CD4-positive, CD25-positive, alpha-beta regulatory T cell (primary cell): ENCODE measurements at regions not wholly inside any gene's neighbourhood (a gene's known extent, or its start where the extent isn't known, plus 50 kb on each side); places are given as distances from the start of the nearest gene placed in this dataset.
"Not testable (repeated sequence)": the region's sequence is repeated elsewhere in the genome, so short reads cannot be mapped to it uniquely, and the experiment has no call there.

ENCODE experiments used
- ATAC-seq, 2 donors: fragments of 150-1000 bp; cut with Tn5 transposase; one replicate each; pipeline ENCODE4 v1.10.0; 2021; ENCODE audit warnings: low read depth in 2 of 2, moderate number of reproducible peaks in 2 of 2, moderate library complexity in 1 of 2
- DNase-seq, 3 donors: peaks; one replicate each; pipeline versions ENCODE4 v3.0.0 to v3.0.0-alpha.2; 2012 to 2022; ENCODE audit warnings: mixed read lengths in 1 of 3
- H3K27ac ChIP-seq: one replicate; pipeline ENCODE4 v1.7.0; 2013; ENCODE audit warnings: mild to moderate bottlenecking, low read length; ENCODE audit not compliant: insufficient read depth, poor library complexity, severe bottlenecking
- H3K27me3 ChIP-seq: one replicate; pipeline ENCODE4 v1.7.0; 2013; ENCODE audit warnings: low read length; ENCODE audit not compliant: control insufficient read depth, insufficient read depth
- H3K36me3 ChIP-seq: one replicate; pipeline ENCODE4 v1.7.0; 2013; ENCODE audit warnings: mild to moderate bottlenecking, low read length, moderate library complexity; ENCODE audit not compliant: control insufficient read depth, insufficient read depth
- H3K4me1 ChIP-seq: 2 replicates; pipeline ENCODE4 v1.7.0; 2013; ENCODE audit warnings: mild to moderate bottlenecking, low read length; ENCODE audit not compliant: insufficient read depth, control insufficient read depth, poor library complexity, severe bottlenecking
- H3K4me3 ChIP-seq: one replicate; pipeline ENCODE4 v1.7.0; 2013; ENCODE audit warnings: low read depth, mild to moderate bottlenecking, low read length, moderate library complexity
- H3K9me3 ChIP-seq, 2 experiments: 1 replicate in 1 of 2; 2 replicates in 1 of 2; pipeline ENCODE4 v1.7.0; 2013; ENCODE audit warnings: low read length in 2 of 2, mild to moderate bottlenecking in 1 of 2, moderate library complexity in 1 of 2; ENCODE audit not compliant: control insufficient read depth in 2 of 2
- H3K27ac Mint-ChIP-seq, 3 donors: one replicate each; pipeline ENCODE4 v1.8.0; 2020 to 2022; ENCODE audit warnings: mild to moderate bottlenecking in 3 of 3, mixed read lengths in 3 of 3, moderate library complexity in 2 of 3
- H3K27me3 Mint-ChIP-seq: one replicate; pipeline ENCODE4 v1.8.0; 2022; ENCODE audit warnings: mild to moderate bottlenecking, mixed read lengths
- H3K36me3 Mint-ChIP-seq: one replicate; pipeline ENCODE4 v1.8.0; 2020; ENCODE audit warnings: mixed read lengths
- H3K4me1 Mint-ChIP-seq, 4 donors: one replicate each; pipeline ENCODE4 v1.8.0; 2020 to 2022; ENCODE audit warnings: mixed read lengths in 4 of 4, mild to moderate bottlenecking in 1 of 4
- H3K4me3 Mint-ChIP-seq, 4 donors: one replicate each; pipeline ENCODE4 v1.8.0; 2020 to 2022; ENCODE audit warnings: mild to moderate bottlenecking in 4 of 4, mixed read lengths in 4 of 4, moderate library complexity in 3 of 4
- H3K9me3 Mint-ChIP-seq, 7 donors: one replicate each; pipeline ENCODE4 v1.8.0; 2020 to 2022; ENCODE audit warnings: mixed read lengths in 7 of 7, mild to moderate bottlenecking in 3 of 7, moderate library complexity in 2 of 7

- H3K4me3 ChIP-seq, DNase-seq, H3K27ac ChIP-seq, H3K27me3 ChIP-seq, H3K27ac Mint-ChIP-seq, H3K9me3 Mint-ChIP-seq, H3K27me3 Mint-ChIP-seq, H3K36me3 ChIP-seq, H3K4me3 Mint-ChIP-seq, H3K4me1 ChIP-seq, H3K4me1 Mint-ChIP-seq, H3K36me3 Mint-ChIP-seq, ATAC-seq, H3K9me3 ChIP-seq: not testable (repeated sequence)
Observed at GRCh38 chr9:115898478-115898877, 255.1 kb upstream of the PAPPA start.

DNA sequence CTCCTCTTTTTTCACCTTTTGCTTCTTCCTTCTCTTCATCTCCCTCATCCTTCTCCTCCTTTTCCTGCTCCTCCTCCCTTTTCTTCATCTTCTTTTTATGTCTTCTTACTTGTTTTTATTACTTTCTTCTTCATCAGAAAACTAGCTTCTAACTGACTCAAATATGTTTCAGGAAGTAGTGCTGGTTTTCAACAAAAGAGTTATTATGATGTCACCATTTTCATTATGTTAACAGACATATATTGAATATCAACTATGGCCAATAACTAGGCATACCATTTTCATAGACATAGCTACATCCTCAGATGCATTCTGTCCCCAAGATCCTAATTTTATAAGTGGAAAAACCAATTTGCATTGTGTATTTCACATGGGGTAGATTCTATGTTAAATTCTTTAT, 252.9 kb upstream of the PAPPA start:
- Histone ChIP-seq H3K27ac (no peak overlapping the region), H3K4me3 (no peak overlapping the region), H3K4me1 (no peaks in the 10 kb centered on the region), H3K36me3 (no peaks in the 10 kb centered on the region), H3K9me3 (no peaks in the 10 kb centered on the region), H3K27me3 (no peaks in the 10 kb centered on the region)
- DNase-seq (no peak), ATAC-seq (no peak)
- peaks cover 0 to 6% (median 0%) of the 10 kb centered on the region in 7 donors for H3K9me3 Mint-ChIP-seq
- H3K36me3 Mint-ChIP-seq = no peaks in the 10 kb centered on the region
- no peaks in the 10 kb centered on the region for H3K27me3 Mint-ChIP-seq
- no peak overlapping the region for H3K4me3 Mint-ChIP-seq
- H3K4me1 Mint-ChIP-seq = no peaks in the 10 kb centered on the region
- no peak overlapping the region for H3K27ac Mint-ChIP-seq

DNA sequence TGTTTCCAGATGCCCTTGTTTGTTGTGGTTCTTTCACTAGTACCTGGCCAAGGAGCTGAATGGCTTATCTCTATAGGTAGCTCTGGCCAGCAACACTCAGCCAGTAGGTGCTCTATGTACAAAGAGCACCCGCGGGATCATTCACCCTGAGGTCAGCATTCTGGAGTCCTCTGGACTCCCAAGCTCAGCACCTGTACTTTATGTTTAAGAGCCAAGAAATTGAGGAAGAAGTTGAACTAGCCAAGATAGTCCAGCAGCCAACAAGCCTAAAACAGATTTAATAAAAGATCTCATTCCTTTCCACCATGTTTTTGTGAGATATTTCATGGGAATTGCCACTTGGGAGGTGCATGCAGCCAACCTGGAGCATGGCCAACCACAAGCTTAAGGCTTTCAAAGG, 242.6 kb upstream of the PAPPA start:
- Histone ChIP-seq H3K4me1 (no peaks in the 10 kb centered on the region), H3K36me3 (no peaks in the 10 kb centered on the region), H3K27me3 (no peaks in the 10 kb centered on the region), H3K4me3 (no peak overlapping the region), H3K9me3 (no peaks in the 10 kb centered on the region), H3K27ac (no peak overlapping the region)
- Mint-ChIP-seq H3K4me3 (no peak overlapping the region), H3K4me1 (no peaks in the 10 kb centered on the region), H3K27me3 (no peaks in the 10 kb centered on the region), H3K27ac (no peak overlapping the region), H3K9me3 (peaks cover 0 to 4% (median 1%) of the 10 kb centered on the region in 7 donors), H3K36me3 (no peaks in the 10 kb centered on the region)
- ATAC-seq (no peak), DNase-seq (no peak)

GRCh38 chr9:115912086-115912485, 241.5 kb upstream of the PAPPA start:
- H3K9me3 Mint-ChIP-seq = peaks cover 0 to 6% (median 1%) of the 10 kb centered on the region in 7 donors
- Histone ChIP-seq H3K27me3 (no peaks in the 10 kb centered on the region), H3K4me1 (no peaks in the 10 kb centered on the region), H3K27ac (no peak overlapping the region), H3K4me3 (no peak overlapping the region), H3K36me3 (no peaks in the 10 kb centered on the region), H3K9me3 (no peaks in the 10 kb centered on the region)
- no peaks in the 10 kb centered on the region for H3K36me3 Mint-ChIP-seq
- DNase-seq (no peak), ATAC-seq (no peak)
- no peak overlapping the region for H3K27ac Mint-ChIP-seq
- H3K27me3 Mint-ChIP-seq = no peaks in the 10 kb centered on the region
- H3K4me3 Mint-ChIP-seq = no peak overlapping the region
- H3K4me1 Mint-ChIP-seq = no peaks in the 10 kb centered on the region

DNA sequence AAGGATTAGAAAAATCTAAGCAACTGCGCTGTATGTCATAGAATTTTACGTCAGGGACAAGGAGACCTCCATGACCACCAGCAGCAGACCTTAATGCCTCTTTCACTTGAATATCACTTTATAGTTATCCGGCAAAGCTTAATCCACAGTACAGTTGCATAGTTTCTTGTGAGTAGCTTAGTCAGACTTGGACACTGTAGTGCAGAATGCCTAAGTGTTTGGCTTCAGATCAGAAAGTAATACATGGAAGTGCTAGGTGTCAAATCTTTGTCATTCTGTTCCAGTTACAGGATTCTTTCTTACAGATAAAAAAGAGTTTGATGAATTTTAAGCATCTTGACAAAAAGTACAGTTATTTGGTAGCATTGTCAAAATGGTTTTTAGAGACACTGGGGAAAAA, 239.9 kb upstream of the PAPPA start:
- ATAC-seq (no peak), DNase-seq (no peak)
- H3K27ac ChIP-seq = no peak overlapping the region
- H3K4me1 ChIP-seq = no peaks in the 10 kb centered on the region
- H3K4me3 ChIP-seq = no peak overlapping the region
- H3K36me3 ChIP-seq = no peaks in the 10 kb centered on the region
- no peak overlapping the region for H3K4me3 Mint-ChIP-seq
- H3K9me3 ChIP-seq = no peaks in the 10 kb centered on the region
- H3K4me1 Mint-ChIP-seq = no peaks in the 10 kb centered on the region
- peaks cover 0 to 3% (median 1%) of the 10 kb centered on the region in 7 donors for H3K9me3 Mint-ChIP-seq
- no peaks in the 10 kb centered on the region for H3K27me3 Mint-ChIP-seq
- no peaks in the 10 kb centered on the region for H3K36me3 Mint-ChIP-seq
- H3K27ac Mint-ChIP-seq = no peak overlapping the region
- H3K27me3 ChIP-seq = no peaks in the 10 kb centered on the region

- H3K36me3 Mint-ChIP-seq = no peaks in the 10 kb centered on the region
- Histone ChIP-seq H3K4me1 (no peaks in the 10 kb centered on the region), H3K9me3 (no peaks in the 10 kb centered on the region), H3K27me3 (no peaks in the 10 kb centered on the region), H3K27ac (no peak overlapping the region), H3K4me3 (no peak overlapping the region), H3K36me3 (no peaks in the 10 kb centered on the region)
- no peaks in the 10 kb centered on the region for H3K27me3 Mint-ChIP-seq
- H3K4me1 Mint-ChIP-seq = no peaks in the 10 kb centered on the region
- ATAC-seq (no peak), DNase-seq (no peak)
- peaks cover 0 to 3% (median 1%) of the 10 kb centered on the region in 7 donors for H3K9me3 Mint-ChIP-seq
- H3K27ac Mint-ChIP-seq = no peak overlapping the region
- H3K4me3 Mint-ChIP-seq = no peak overlapping the region
Observed at GRCh38 chr9:115914291-115914690, 239.3 kb upstream of the PAPPA start.

DNA sequence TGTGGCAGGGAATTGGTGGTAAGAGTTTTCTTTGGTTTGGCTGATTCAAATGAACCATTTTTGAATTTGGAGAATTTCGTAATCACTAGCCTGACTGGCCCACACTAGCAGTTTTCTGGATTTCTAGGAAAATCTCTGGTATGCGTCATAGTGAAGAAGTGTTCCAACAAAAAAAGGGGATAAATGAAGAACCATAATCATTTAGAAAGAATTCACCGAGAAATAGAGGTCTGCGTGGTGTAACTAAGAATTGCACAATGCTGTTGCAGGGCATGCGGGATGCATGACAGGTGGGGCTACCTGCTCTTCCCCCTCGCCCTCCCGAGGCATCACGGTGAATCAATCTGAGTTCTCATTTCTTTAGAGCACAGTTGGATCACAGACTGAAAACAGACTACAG, 232.3 kb upstream of the PAPPA start:
- Mint-ChIP-seq H3K27me3 (no peaks in the 10 kb centered on the region), H3K36me3 (no peaks in the 10 kb centered on the region), H3K9me3 (peaks cover 0 to 12% (median 2%) of the 10 kb centered on the region in 7 donors), H3K4me1 (no peaks in the 10 kb centered on the region), H3K27ac (no peak overlapping the region), H3K4me3 (no peak overlapping the region)
- H3K4me1 ChIP-seq = no peaks in the 10 kb centered on the region
- H3K4me3 ChIP-seq = no peak overlapping the region
- no peak for ATAC-seq
- no peaks in the 10 kb centered on the region for H3K9me3 ChIP-seq
- DNase-seq = no peak
- H3K36me3 ChIP-seq = no peaks in the 10 kb centered on the region
- H3K27ac ChIP-seq = no peak overlapping the region
- H3K27me3 ChIP-seq = no peaks in the 10 kb centered on the region

GRCh38 chr9:115922444-115922843, 231.1 kb upstream of the PAPPA start:
- Histone ChIP-seq H3K4me3 (no peak overlapping the region), H3K9me3 (no peaks in the 10 kb centered on the region), H3K4me1 (no peaks in the 10 kb centered on the region), H3K27me3 (no peaks in the 10 kb centered on the region), H3K36me3 (no peaks in the 10 kb centered on the region), H3K27ac (no peak overlapping the region)
- DNase-seq (no peak), ATAC-seq (no peak)
- H3K4me1 Mint-ChIP-seq = no peaks in the 10 kb centered on the region
- peaks cover 0 to 12% (median 4%) of the 10 kb centered on the region in 7 donors for H3K9me3 Mint-ChIP-seq
- H3K4me3 Mint-ChIP-seq = no peak overlapping the region
- no peaks in the 10 kb centered on the region for H3K27me3 Mint-ChIP-seq
- no peaks in the 10 kb centered on the region for H3K36me3 Mint-ChIP-seq
- no peak overlapping the region for H3K27ac Mint-ChIP-seq
